Common myeloid progenitor, CD34-positive (primary cell): ENCODE measurements at regions not wholly inside any gene's neighbourhood (a gene's known extent, or its start where the extent isn't known, plus 50 kb on each side); places are given as distances from the start of the nearest gene placed in this dataset.

Source experiments
- CTCF ChIA-PET: fragments of 350-600 bp; sonication (Branson Sonifier 250); formaldehyde crosslinking; loops from one replicate; lab custom pipeline; 2021; ENCODE audit warnings: antibody characterized with exemption; lab: Charles Lee
- POLR2A ChIA-PET: fragments of 350-600 bp; sonication (Branson Sonifier 250); formaldehyde crosslinking; loops from one replicate; lab custom pipeline; 2021; ENCODE audit warnings: antibody characterized with exemption; lab: Charles Lee
- DNase-seq, 3 donors: peaks; one replicate each; pipeline versions ENCODE4 v3.0.0 to v3.0.0-alpha.2; 2013
- H3K27ac ChIP-seq, 2 experiments: 1 replicate in 1 of 2; 2 replicates in 1 of 2; pipeline ENCODE4 v1.7.0; 2013; ENCODE audit warnings: inconsistent platforms in 2 of 2, low read length in 2 of 2, mild to moderate bottlenecking in 2 of 2, low read depth in 1 of 2, moderate library complexity in 1 of 2; ENCODE audit not compliant: severe bottlenecking in 2 of 2, insufficient read depth in 1 of 2, poor library complexity in 1 of 2
- H3K27me3 ChIP-seq, 5 experiments: replicated peaks in 2 of 5; 1 replicate in 3 of 5; 2 replicates in 2 of 5; pipeline versions ENCODE4 v1.6.1 to v1.7.0; 2013; ENCODE audit warnings: low read length in 4 of 5, mild to moderate bottlenecking in 2 of 5, moderate library complexity in 2 of 5, inconsistent platforms in 1 of 5; ENCODE audit not compliant: insufficient read depth in 5 of 5, control insufficient read depth in 4 of 5
- H3K36me3 ChIP-seq, 4 experiments: 1 replicate in 2 of 4; 2 replicates in 2 of 4; pipeline versions ENCODE4 v1.6.1 to v1.7.0; 2013; ENCODE audit warnings: low read length in 3 of 4, control low read depth in 1 of 4, mild to moderate bottlenecking in 1 of 4; ENCODE audit not compliant: control insufficient read depth in 4 of 4, insufficient read depth in 4 of 4
- H3K4me1 ChIP-seq, 4 experiments: 1 replicate in 3 of 4; 2 replicates in 1 of 4; pipeline versions ENCODE4 v1.6.1 to v1.7.1; 2013; ENCODE audit warnings: low read length in 3 of 4, mild to moderate bottlenecking in 3 of 4, control low read depth in 1 of 4, inconsistent platforms in 1 of 4, moderate library complexity in 1 of 4; ENCODE audit not compliant: control insufficient read depth in 4 of 4, insufficient read depth in 4 of 4; ENCODE audit errors: control extremely low read depth in 1 of 4
- H3K4me3 ChIP-seq, 7 experiments: 1 replicate in 4 of 7; 2 replicates in 3 of 7; pipeline versions ENCODE4 v1.5.1 to v1.7.0; 2013; ENCODE audit warnings: mild to moderate bottlenecking in 7 of 7, low read length in 6 of 7, moderate library complexity in 6 of 7, inconsistent platforms in 2 of 7, low read depth in 2 of 7, control low read depth in 1 of 7; ENCODE audit not compliant: insufficient read depth in 4 of 7, control insufficient read depth in 1 of 7; ENCODE audit errors: extremely low read depth in 1 of 7
- H3K9me3 ChIP-seq, 5 experiments: 1 replicate in 4 of 5; 2 replicates in 1 of 5; pipeline versions ENCODE4 v1.6.1 to v1.7.1; 2013; ENCODE audit warnings: low read length in 4 of 5, mild to moderate bottlenecking in 2 of 5, inconsistent platforms in 1 of 5, low read depth in 1 of 5, moderate library complexity in 1 of 5; ENCODE audit not compliant: control insufficient read depth in 4 of 5, insufficient read depth in 2 of 5; ENCODE audit errors: control extremely low read depth in 1 of 5
- WGBS: methylation state at CpG from one replicate; pipeline ENCODE4 v1.1.5; 2013; ENCODE audit not compliant: insufficient coverage; 5-methylcytosine and 5-hydroxymethylcytosine counted together

- POLR2A ChIA-PET, result no interaction called here
- peaks cover 0 to 4% (median 0%) of the 10 kb centered on the region in 5 experiments for H3K9me3 ChIP-seq
- CTCF ChIA-PET, result no interaction called here
- 87% methylated on average over 6 of the region's 6 CpGs for WGBS
- no peak for DNase-seq
- H3K4me3 ChIP-seq, result no peak overlapping the region
- no peak overlapping the region for H3K27ac ChIP-seq
- peaks cover 0 to 39% (median 2%) of the 10 kb centered on the region in 5 experiments for H3K27me3 ChIP-seq
- H3K36me3 ChIP-seq, result no peaks in the 10 kb centered on the region
- no peaks in the 10 kb centered on the region for H3K4me1 ChIP-seq
These were observed 174.8 kb upstream of the GPR26 start for GRCh38 chr10:123491364-123491763.

GRCh38 chr10:123492016-123492415 is 174.1 kb upstream of the GPR26 start:
- Histone ChIP-seq H3K9me3 (peaks cover 0 to 4% (median 0%) of the 10 kb centered on the region in 5 experiments), H3K27ac (no peak overlapping the region), H3K27me3 (peaks cover 0 to 37% (median 2%) of the 10 kb centered on the region in 5 experiments), H3K4me3 (no peak overlapping the region), H3K36me3 (no peaks in the 10 kb centered on the region), H3K4me1 (no peaks in the 10 kb centered on the region)
- DNase-seq, result no peak
- 54% methylated on average over 13 of the region's 14 CpGs for WGBS
- ChIA-PET CTCF (no interaction called here), POLR2A (no interaction called here)

GRCh38 chr10:123494301-123494808 is 171.8 kb upstream of the GPR26 start:
- Histone ChIP-seq H3K4me3 (no peak overlapping the region), H3K36me3 (no peaks in the 10 kb centered on the region), H3K27ac (no peak overlapping the region), H3K27me3 (peaks cover 0 to 32% (median 2%) of the 10 kb centered on the region in 5 experiments), H3K9me3 (peaks cover 0 to 4% (median 0%) of the 10 kb centered on the region in 5 experiments), H3K4me1 (no peaks in the 10 kb centered on the region)
- ChIA-PET CTCF (no interaction called here), POLR2A (no interaction called here)
- no peak for DNase-seq
- 94% methylated on average over 3 of the region's 5 CpGs for WGBS

GRCh38 chr10:123496375-123496774 is 169.8 kb upstream of the GPR26 start:
- ChIA-PET CTCF (no interaction called here), POLR2A (no interaction called here)
- H3K27ac ChIP-seq, result no peak overlapping the region
- H3K4me1 ChIP-seq, result no peaks in the 10 kb centered on the region
- WGBS, result 92% methylated on average over 6 of the region's 6 CpGs
- no peak for DNase-seq
- peaks cover 0 to 3% (median 0%) of the 10 kb centered on the region in 5 experiments for H3K9me3 ChIP-seq
- peaks cover 0 to 27% (median 0%) of the 10 kb centered on the region in 5 experiments for H3K27me3 ChIP-seq
- H3K36me3 ChIP-seq, result no peaks in the 10 kb centered on the region
- H3K4me3 ChIP-seq, result no peak overlapping the region

GRCh38 chr10:123496996-123497660 is 169.0 kb upstream of the GPR26 start:
- H3K27ac ChIP-seq, result no peak overlapping the region
- H3K9me3 ChIP-seq, result peaks cover 0 to 2% (median 0%) of the 10 kb centered on the region in 5 experiments
- no peak for DNase-seq
- no peak overlapping the region for H3K4me3 ChIP-seq
- 76% methylated on average over 10 of the region's 10 CpGs for WGBS
- H3K36me3 ChIP-seq, result no peaks in the 10 kb centered on the region
- ChIA-PET CTCF (no interaction called here), POLR2A (no interaction called here)
- H3K4me1 ChIP-seq, result no peaks in the 10 kb centered on the region
- H3K27me3 ChIP-seq, result peaks cover 0 to 27% (median 0%) of the 10 kb centered on the region in 5 experiments

GRCh38 chr10:123500110-123500509 is 166.0 kb upstream of the GPR26 start:
- 90% methylated on average over 4 of the region's 7 CpGs for WGBS
- POLR2A ChIA-PET, result no interaction called here
- CTCF ChIA-PET, result no interaction called here
- Histone ChIP-seq H3K4me3 (no peak overlapping the region), H3K36me3 (no peaks in the 10 kb centered on the region), H3K27me3 (peaks cover 0 to 15% (median 0%) of the 10 kb centered on the region in 5 experiments), H3K9me3 (no peaks in the 10 kb centered on the region), H3K27ac (no peak overlapping the region), H3K4me1 (no peaks in the 10 kb centered on the region)
- DNase-seq, result no peak

GRCh38 chr10:123501148-123501547 is 165.0 kb upstream of the GPR26 start:
- H3K27me3 ChIP-seq, result peaks cover 0 to 13% (median 0%) of the 10 kb centered on the region in 5 experiments
- POLR2A ChIA-PET, result no interaction called here
- no peak overlapping the region for H3K4me3 ChIP-seq
- no peaks in the 10 kb centered on the region for H3K36me3 ChIP-seq
- H3K4me1 ChIP-seq, result no peaks in the 10 kb centered on the region
- CTCF ChIA-PET, result no interaction called here
- WGBS, result 90% methylated on average over 2 of the region's 3 CpGs
- H3K27ac ChIP-seq, result no peak overlapping the region
- no peaks in the 10 kb centered on the region for H3K9me3 ChIP-seq
- DNase-seq, result no peak
